ENCODE measurements at regions not wholly inside any gene's neighbourhood (a gene's known extent, or its start where the extent isn't known, plus 50 kb on each side); places are given as distances from the start of the nearest gene placed in this dataset.

DNA sequence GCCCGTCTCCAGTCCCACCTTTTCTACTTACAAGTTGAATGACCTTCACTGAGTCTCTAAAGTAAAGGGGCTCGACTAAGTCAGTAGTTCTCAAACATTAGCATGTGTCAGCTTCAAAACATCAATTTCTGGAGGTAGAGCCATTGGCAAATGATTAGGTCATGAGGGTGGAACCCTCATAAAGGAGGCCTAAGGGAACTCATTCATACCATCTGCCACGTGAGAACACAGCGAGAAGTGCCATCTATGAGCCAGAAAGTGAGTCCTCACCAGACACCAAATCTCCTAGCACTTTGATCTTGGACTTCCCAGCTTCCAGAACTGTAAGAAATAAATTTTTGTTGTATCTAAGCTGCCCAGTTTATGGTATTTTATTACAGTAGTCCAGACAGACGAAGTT lies 129.8 kb downstream of the MEX3B start:
- Histone ChIP-seq H3K4me1 (ENCODE audit: insufficient read depth, low read length) (no peaks in the 10 kb centered on the region), H3K9ac (ENCODE audit: extremely low read depth, insufficient read length, low read length) (no peak overlapping the region), H4K5ac (ENCODE audit: insufficient read length, low read depth, low read length) (no peak overlapping the region), H3K56ac (ENCODE audit: insufficient read length, low read depth, low read length) (no peak overlapping the region), H2BK15ac (ENCODE audit: low read depth, low read length) (no peak overlapping the region), H3K9me3 (ENCODE audit: control insufficient read depth, low read depth, low read length) (peaks cover 15% of the 10 kb centered on the region), H3K79me1 (ENCODE audit: insufficient read depth, low read depth, low read length, poor library complexity, severe bottlenecking) (no peaks in the 10 kb centered on the region), H3K4me2 (ENCODE audit: insufficient read depth, insufficient read length, low read length) (no peak overlapping the region), H3K23me2 (ENCODE audit: insufficient read length, low read depth, low read length, poor library complexity, severe bottlenecking) (no peaks in the 10 kb centered on the region), H3K14ac (ENCODE audit: insufficient read depth, low read length) (no peak overlapping the region), H3K79me2 (ENCODE audit: insufficient read depth, low read length) (no peaks in the 10 kb centered on the region), H4K91ac (ENCODE audit: insufficient read length, low read depth, low read length) (no peak overlapping the region), H2BK20ac (ENCODE audit: low read depth, low read length, poor library complexity, severe bottlenecking) (no peak overlapping the region), H3K4ac (ENCODE audit: low read depth, low read length) (no peak overlapping the region), H4K8ac (replicated peaks; ENCODE audit: insufficient read length, low read depth, low read length) (no peak overlapping the region), H2AK5ac (ENCODE audit: insufficient read length, low read length) (no peak overlapping the region), H2BK12ac (ENCODE audit: insufficient read length, low read depth, low read length) (no peak overlapping the region), H2AFZ (ENCODE audit: low read length) (no peak overlapping the region), H2BK5ac (ENCODE audit: insufficient read length, low read length) (no peak overlapping the region), H3K27me3 (ENCODE audit: insufficient read depth, low read length) (no peaks in the 10 kb centered on the region), H3T11ph (ENCODE audit: low read length) (no peak overlapping the region), H3K23ac (ENCODE audit: insufficient read length, low read depth, low read length) (no peak overlapping the region), H4K20me1 (ENCODE audit: control insufficient read depth, insufficient read depth, insufficient read length) (no peaks in the 10 kb centered on the region), H2BK120ac (ENCODE audit: low read depth, low read length, poor library complexity, severe bottlenecking) (no peak overlapping the region), H3K27ac (ENCODE audit: insufficient read length, low read depth, low read length) (no peak overlapping the region), H3K18ac (ENCODE audit: insufficient read length, low read depth, low read length) (no peak overlapping the region)
- WGBS (ENCODE audit: extremely low coverage, insufficient read length, low lambda C conversion rate) = no CpG with 5 or more reads among the region's 5 CpGs
- peaks cover 23 to 36% (median 35%) of the 10 kb centered on the region in 3 experiments for H3K36me3 Mint-ChIP-seq (ENCODE audit: insufficient read depth in 1 of 3, low read depth in 3 of 3)
- no peaks in the 10 kb centered on the region; the same call in 1 of the 2 replicates for H3K27me3 Mint-ChIP-seq (ENCODE audit: low read depth)
- no peaks in the 10 kb centered on the region; a peak in 3 of 4 replicates for H3K4me1 Mint-ChIP-seq
- no peak overlapping the region for H3K4me3 Mint-ChIP-seq
- H3K27ac Mint-ChIP-seq = no peak overlapping the region
- DNase-seq = no peak
- peaks cover 35 to 36% of the 10 kb centered on the region in 2 experiments for H3K9me3 Mint-ChIP-seq
- TF ChIP-seq, protein P1, sequence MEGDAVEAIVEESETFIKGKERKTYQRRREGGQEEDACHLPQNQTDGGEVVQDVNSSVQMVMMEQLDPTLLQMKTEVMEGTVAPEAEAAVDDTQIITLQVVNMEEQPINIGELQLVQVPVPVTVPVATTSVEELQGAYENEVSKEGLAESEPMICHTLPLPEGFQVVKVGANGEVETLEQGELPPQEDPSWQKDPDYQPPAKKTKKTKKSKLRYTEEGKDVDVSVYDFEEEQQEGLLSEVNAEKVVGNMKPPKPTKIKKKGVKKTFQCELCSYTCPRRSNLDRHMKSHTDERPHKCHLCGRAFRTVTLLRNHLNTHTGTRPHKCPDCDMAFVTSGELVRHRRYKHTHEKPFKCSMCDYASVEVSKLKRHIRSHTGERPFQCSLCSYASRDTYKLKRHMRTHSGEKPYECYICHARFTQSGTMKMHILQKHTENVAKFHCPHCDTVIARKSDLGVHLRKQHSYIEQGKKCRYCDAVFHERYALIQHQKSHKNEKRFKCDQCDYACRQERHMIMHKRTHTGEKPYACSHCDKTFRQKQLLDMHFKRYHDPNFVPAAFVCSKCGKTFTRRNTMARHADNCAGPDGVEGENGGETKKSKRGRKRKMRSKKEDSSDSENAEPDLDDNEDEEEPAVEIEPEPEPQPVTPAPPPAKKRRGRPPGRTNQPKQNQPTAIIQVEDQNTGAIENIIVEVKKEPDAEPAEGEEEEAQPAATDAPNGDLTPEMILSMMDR (conservative IDR thresholded peaks at IDR 0.05) = no peak

Measured in H9 (cell line).